SK-N-SH treated with all-trans-retinoic acid at 6 μM for 48 hours (cell line): ENCODE measurements at regions not wholly inside any gene's neighbourhood (a gene's known extent, or its start where the extent isn't known, plus 50 kb on each side); places are given as distances from the start of the nearest gene placed in this dataset.

Source experiments
- TCF4 ChIP-seq: fragments of 250-450 bp; sonication (Bioruptor Pico); IDR thresholded peaks from 2 replicates; pipeline ENCODE4 v1.8.0; 2021; ENCODE audit warnings: mild to moderate bottlenecking, moderate library complexity, borderline replicate concordance
- ZFP3 ChIP-seq: fragments of 250-450 bp; sonication (Bioruptor Pico); IDR thresholded peaks from 2 replicates; pipeline ENCODE4 v1.5.0; 2020; ENCODE audit warnings: mild to moderate bottlenecking, moderate library complexity
- ZNF565 ChIP-seq: fragments of 450-650 bp; formaldehyde crosslinking; conservative IDR thresholded peaks from 2 replicates; pipeline ENCODE4 v1.5.0; 2020; ENCODE audit warnings: low read depth, mild to moderate bottlenecking, moderate library complexity

DNA sequence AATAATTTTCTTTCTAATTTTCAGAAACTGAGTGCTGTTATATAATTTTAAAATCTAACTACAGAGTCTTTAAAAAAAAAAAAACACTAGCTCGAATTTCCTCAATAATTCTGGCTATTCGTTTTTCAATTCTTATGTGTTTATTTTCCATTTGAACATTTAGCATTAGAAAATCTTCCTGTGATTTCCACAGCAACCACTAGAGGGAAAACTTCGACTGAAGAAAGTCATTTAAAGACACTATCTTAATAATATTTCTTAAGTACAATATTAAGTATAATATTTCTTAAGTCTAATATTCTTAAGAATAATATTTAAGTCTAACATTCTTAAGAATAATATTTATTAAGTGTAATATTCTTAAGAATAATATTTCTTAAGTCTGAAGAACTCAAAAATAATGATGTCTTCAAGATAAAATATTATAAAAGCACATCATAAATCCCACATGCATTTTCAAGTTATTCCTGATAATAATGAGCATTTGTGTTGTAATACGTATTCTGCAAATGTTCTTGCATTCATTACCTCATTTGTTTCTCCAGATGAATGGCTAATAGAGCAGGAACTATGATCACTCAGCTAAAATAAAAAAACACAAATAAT lies 118.4 kb upstream of the WDR17 start:
- TF ChIP-seq TCF4 (CRISPR knock-in tag) (no peak), ZFP3 (CRISPR knock-in tag) (no peak), ZNF565 (no peak)
